ENCODE measurements at regions not wholly inside any gene's neighbourhood (a gene's known extent, or its start where the extent isn't known, plus 50 kb on each side); places are given as distances from the start of the nearest gene placed in this dataset.

DNA sequence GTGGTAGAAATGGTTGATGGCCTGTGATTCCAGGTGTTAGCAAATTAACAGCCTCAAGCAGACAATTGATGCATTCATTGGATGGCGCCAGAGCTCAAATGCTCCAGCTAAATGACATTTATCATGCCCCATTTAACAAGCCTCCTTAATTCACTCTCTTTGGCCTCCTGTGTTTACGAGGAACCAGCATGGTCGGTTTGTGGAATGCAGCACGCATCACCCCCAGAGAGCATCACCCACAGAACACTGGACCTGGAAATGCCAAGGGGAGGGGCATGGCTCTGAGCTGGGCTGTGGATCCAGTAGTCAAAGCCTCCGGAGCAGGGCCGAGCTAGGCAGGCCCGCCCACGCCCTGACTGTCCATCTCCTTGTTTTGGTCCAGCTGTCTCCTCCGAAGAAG lies 434.0 kb downstream of the GADD45G start:
- TF ChIP-seq POLR2AphosphoS5 (IDR thresholded peaks at IDR 0.05; ENCODE audit: low read depth, low read length), result no peak
- TF ChIP-seq, protein P1, sequence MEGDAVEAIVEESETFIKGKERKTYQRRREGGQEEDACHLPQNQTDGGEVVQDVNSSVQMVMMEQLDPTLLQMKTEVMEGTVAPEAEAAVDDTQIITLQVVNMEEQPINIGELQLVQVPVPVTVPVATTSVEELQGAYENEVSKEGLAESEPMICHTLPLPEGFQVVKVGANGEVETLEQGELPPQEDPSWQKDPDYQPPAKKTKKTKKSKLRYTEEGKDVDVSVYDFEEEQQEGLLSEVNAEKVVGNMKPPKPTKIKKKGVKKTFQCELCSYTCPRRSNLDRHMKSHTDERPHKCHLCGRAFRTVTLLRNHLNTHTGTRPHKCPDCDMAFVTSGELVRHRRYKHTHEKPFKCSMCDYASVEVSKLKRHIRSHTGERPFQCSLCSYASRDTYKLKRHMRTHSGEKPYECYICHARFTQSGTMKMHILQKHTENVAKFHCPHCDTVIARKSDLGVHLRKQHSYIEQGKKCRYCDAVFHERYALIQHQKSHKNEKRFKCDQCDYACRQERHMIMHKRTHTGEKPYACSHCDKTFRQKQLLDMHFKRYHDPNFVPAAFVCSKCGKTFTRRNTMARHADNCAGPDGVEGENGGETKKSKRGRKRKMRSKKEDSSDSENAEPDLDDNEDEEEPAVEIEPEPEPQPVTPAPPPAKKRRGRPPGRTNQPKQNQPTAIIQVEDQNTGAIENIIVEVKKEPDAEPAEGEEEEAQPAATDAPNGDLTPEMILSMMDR (IDR thresholded peaks at IDR 0.05; ENCODE audit: control extremely low read depth in 1 of 3, insufficient read depth in 1 of 3, low read depth in 1 of 3, low read length in 3 of 3), result no peak

Measured in H1 (cell line).